HCT116 (cell line): ENCODE measurements at regions not wholly inside any gene's neighbourhood (a gene's known extent, or its start where the extent isn't known, plus 50 kb on each side); places are given as distances from the start of the nearest gene placed in this dataset.

Experiments used
- ATAC-seq: fragments of 200-7000 bp; cut with Tn5 transposase; 2 replicates; pipeline ENCODE4 v1.9.1; 2020; ENCODE audit warnings: mild to moderate bottlenecking, moderate library complexity
- BruUV-seq: library from RNA; stranded (reverse); fragments of 400-500 nt; replicated peaks from 2 replicates; lab custom pipeline; 2021; lab: Mats Ljungman, UMichigan
- CTCF ChIA-PET: fragments of 300-600 bp; sonication (Branson Sonifier 250); formaldehyde crosslinking; loops from one replicate; lab custom pipeline; 2021; ENCODE audit warnings: antibody characterized with exemption; lab: Charles Lee
- POLR2A ChIA-PET: fragments of 300-600, 350-600 bp; sonication (Branson Sonifier 250); formaldehyde crosslinking; loops from one replicate; lab custom pipeline; 2021; ENCODE audit warnings: antibody characterized with exemption; lab: Charles Lee
- RAD21 ChIA-PET, 2 experiments: fragments of 300-600 bp; sonication (Branson Sonifier 250); formaldehyde crosslinking; loops; one replicate each; lab custom pipeline; 2023; ENCODE audit warnings: low total read pairs in 2 of 2; ENCODE audit not compliant: uncharacterized antibody in 2 of 2, unreplicated experiment in 2 of 2, low non-redundant PET in 1 of 2; lab: Charles Lee
- DNase-seq: peaks from one replicate; pipeline ENCODE4 v3.0.0-alpha.2; 2010; ENCODE audit warnings: low read depth, low spot score
- H2AFZ ChIP-seq: fragments of 200-600 bp; shearing (Covaris generic), sonication (generic); 2 replicates; pipeline ENCODE4 v1.6.1; 2017; ENCODE audit warnings: low read depth, mixed run types, mixed read lengths, antibody characterized with exemption, low read length; ENCODE audit not compliant: poor library complexity, severe bottlenecking
- H3K27ac ChIP-seq: 2 replicates; pipeline ENCODE4 v1.5.1; 2012; ENCODE audit warnings: low read depth, low read length
- H3K27me3 ChIP-seq: fragments of 200-600 bp; sonication (generic); 2 replicates; pipeline ENCODE4 v1.6.1; 2016; ENCODE audit warnings: mixed run types, low read length, mixed read lengths; ENCODE audit not compliant: insufficient read depth
- H3K36me3 ChIP-seq, 2 experiments: fragments of 200-500 bp in 1 of 2; fragments of 200-600 bp in 1 of 2; sonication (Bioruptor generic) in 1 of 2; sonication (generic) in 1 of 2; 2 replicates each; pipeline versions ENCODE4 v1.5.1 to v1.6.1; 2014 to 2016; ENCODE audit warnings: low read length in 2 of 2, inconsistent platforms in 1 of 2, mixed read lengths in 1 of 2, mixed run types in 1 of 2; ENCODE audit not compliant: insufficient read depth in 2 of 2, control insufficient read depth in 1 of 2
- H3K4me1 ChIP-seq, 2 experiments: fragments of 200-600 bp in 1 of 2; sonication (generic) in 1 of 2; 2 replicates each; pipeline versions ENCODE4 v1.5.1 to v1.6.1; 2012 to 2017; ENCODE audit warnings: low read length in 2 of 2, inconsistent platforms in 1 of 2, mild to moderate bottlenecking in 1 of 2, mixed read lengths in 1 of 2, mixed run types in 1 of 2, moderate library complexity in 1 of 2; ENCODE audit not compliant: insufficient read depth in 2 of 2, control insufficient read depth in 1 of 2
- H3K4me2 ChIP-seq: fragments of 200-600 bp; sonication (generic); 2 replicates; pipeline ENCODE4 v1.6.1; 2017; ENCODE audit warnings: mixed run types, low read length, mixed read lengths
- H3K4me3 ChIP-seq, 2 experiments: fragments of 200-600 bp in 1 of 2; sonication (generic) in 1 of 2; replicated peaks in 1 of 2; 2 replicates each; pipeline ENCODE4 v1.5.1; 2011 to 2016; ENCODE audit warnings: low read length in 2 of 2, control low read depth in 1 of 2, low read depth in 1 of 2, mild to moderate bottlenecking in 1 of 2, mixed read lengths in 1 of 2, mixed run types in 1 of 2
- H3K79me2 ChIP-seq: fragments of 200-600 bp; sonication (generic); 2 replicates; pipeline ENCODE4 v1.6.1; 2017; ENCODE audit warnings: mild to moderate bottlenecking, mixed run types, low read length, moderate library complexity, mixed read lengths; ENCODE audit not compliant: insufficient read depth
- H3K9ac ChIP-seq: fragments of 200-600 bp; sonication (generic); 2 replicates; pipeline ENCODE4 v1.6.1; 2016; ENCODE audit warnings: low read length, mixed read lengths
- H3K9me2 ChIP-seq: fragments of 200-600 bp; sonication (generic), shearing (Covaris generic); 2 replicates; pipeline ENCODE4 v1.6.1; 2017; ENCODE audit warnings: mixed run types, mild to moderate bottlenecking, moderate library complexity; ENCODE audit not compliant: insufficient read depth
- H3K9me3 ChIP-seq, 2 experiments: fragments of 200-500 bp in 1 of 2; fragments of 200-600 bp in 1 of 2; sonication (Bioruptor generic) in 1 of 2; sonication (generic) in 1 of 2; 2 replicates each; pipeline ENCODE4 v1.6.1; 2014 to 2017; ENCODE audit warnings: low read length in 2 of 2, mixed read lengths in 2 of 2, inconsistent platforms in 1 of 2, low read depth in 1 of 2, mild to moderate bottlenecking in 1 of 2, mixed run types in 1 of 2, moderate library complexity in 1 of 2; ENCODE audit not compliant: control insufficient read depth in 1 of 2, insufficient read depth in 1 of 2
- H4K20me1 ChIP-seq: fragments of 200-600 bp; sonication (generic), shearing (Covaris generic); 2 replicates; pipeline ENCODE4 v1.6.1; 2017; ENCODE audit warnings: mixed run types, mild to moderate bottlenecking, moderate library complexity; ENCODE audit not compliant: insufficient read depth
- CTCF ChIP-seq, 3 experiments: fragments of 200-600 bp in 1 of 3; sonication (generic) in 1 of 3; IDR thresholded peaks in 2 of 3; conservative IDR thresholded peaks in 1 of 3; 2 replicates each; pipeline ENCODE4 v1.5.1; 2012 to 2017; ENCODE audit warnings: low read depth in 2 of 3, low read length in 2 of 3, antibody characterized with exemption in 1 of 3, borderline replicate concordance in 1 of 3, control low read depth in 1 of 3, mild to moderate bottlenecking in 1 of 3, mixed read lengths in 1 of 3, mixed run types in 1 of 3, moderate library complexity in 1 of 3; ENCODE audit not compliant: insufficient read depth in 1 of 3
- EGR1 ChIP-seq: IDR thresholded peaks from 2 replicates; pipeline ENCODE4 v1.6.1; 2012; ENCODE audit warnings: low read depth
- ELF1 ChIP-seq: IDR thresholded peaks from 2 replicates; pipeline ENCODE4 v1.6.1; 2012; ENCODE audit warnings: low read depth, borderline replicate concordance
- FOSL1 ChIP-seq: IDR thresholded peaks from 2 replicates; pipeline ENCODE4 v1.6.1; 2012; ENCODE audit warnings: low read depth
- JUND ChIP-seq: IDR thresholded peaks from 2 replicates; pipeline ENCODE4 v1.6.1; 2012
- MAX ChIP-seq: IDR thresholded peaks from 2 replicates; pipeline ENCODE4 v1.6.1; 2012
- POLR2A ChIP-seq: IDR thresholded peaks from 2 replicates; pipeline ENCODE4 v1.7.0; 2011; ENCODE audit warnings: borderline replicate concordance; ENCODE audit not compliant: insufficient read depth, insufficient read length; ENCODE audit errors: extremely low read depth
- RAD21 ChIP-seq: IDR thresholded peaks from 2 replicates; pipeline ENCODE4 v1.6.1; 2012; ENCODE audit warnings: low read depth, mild to moderate bottlenecking
- SIN3A ChIP-seq: IDR thresholded peaks from 2 replicates; pipeline ENCODE4 v1.6.1; 2012; ENCODE audit warnings: low read depth
- TCF7L2 ChIP-seq: IDR thresholded peaks from 2 replicates; pipeline ENCODE4 v1.7.0; 2011; ENCODE audit warnings: borderline replicate concordance, inconsistent platforms; ENCODE audit not compliant: insufficient read depth, insufficient read length; ENCODE audit errors: extremely low read depth
- YY1 ChIP-seq: IDR thresholded peaks from 2 replicates; pipeline ENCODE4 v1.6.1; 2011; ENCODE audit warnings: low read length, low read depth, moderate library complexity, mild to moderate bottlenecking; ENCODE audit not compliant: insufficient replicate concordance; ENCODE audit errors: extremely low read depth
- ZFX ChIP-seq: fragments of 450-650 bp; IDR thresholded peaks from 2 replicates; pipeline ENCODE4 v1.6.1; 2017
- ZNF274 ChIP-seq: fragments of 200-500 bp; sonication (Bioruptor generic); IDR thresholded peaks from 2 replicates; pipeline ENCODE4 v1.6.1; 2014; ENCODE audit warnings: mild to moderate bottlenecking, low read depth, low read length, inconsistent platforms
- intact Hi-C: fragments of 100-400 bp; cut with micrococcal nuclease; formaldehyde crosslinking; loops from 2 replicates; pipeline ENCODE4 v1.10.0; 2022

- H3K27ac ChIP-seq, result no peak overlapping the region
- no peaks in the 10 kb centered on the region for H3K79me2 ChIP-seq
- no peaks in the 10 kb centered on the region for H4K20me1 ChIP-seq
- DNase-seq (no peak), ATAC-seq (peak; percentile 74)
- H3K4me1 ChIP-seq, result no peaks in the 10 kb centered on the region
- intact Hi-C loops, result loop anchor here (1.0 to 2.0 kb wide), 2 partner anchors 463 to 494 kb away; no protein-coding TSS in a partner anchor
- H2AFZ ChIP-seq, result no peak overlapping the region
- no peaks in the 10 kb centered on the region for H3K9me2 ChIP-seq
- CTCF ChIA-PET, result interaction anchor here (2.2 kb wide), 1 partner anchor 494 kb away, joined by 12 read pairs; no protein-coding TSS in a partner anchor
- no peak overlapping the region for H3K4me2 ChIP-seq
- no peaks in the 10 kb centered on the region for H3K36me3 ChIP-seq
- POLR2A ChIA-PET, result no interaction called here
- H3K4me3 ChIP-seq, result no peak overlapping the region
- TF ChIP-seq EGR1 (no peak), ZNF274 (no peak), RAD21 (peak; percentile 73), CTCF (IDR thresholded peaks at IDR 0.05 in 2 of 3, conservative IDR thresholded peaks at IDR 0.05 in 1 of 3; ENCODE audit: borderline replicate concordance in 1 of 3, insufficient read depth in 1 of 3, low read depth in 2 of 3, low read length in 2 of 3) (peak; percentile 24 to 42 (median 36); a peak in 4 of 6 replicates)
- H3K9ac ChIP-seq, result no peak overlapping the region
- no peaks in the 10 kb centered on the region for H3K27me3 ChIP-seq
- H3K9me3 ChIP-seq, result 0 out of 4 replicates have a peak, but pooled peaks cover 0 to 3% of the 10 kb centered on the region in 2 experiments
- no TSS peak for BruUV-seq
- RAD21 ChIA-PET, result interaction anchor here (0.6 to 1.0 kb wide), 2 partner anchors 488 to 494 kb away, joined by 3 to 4 read pairs; no protein-coding TSS in a partner anchor
Measured at GRCh38 chr6:90434094-90434493, 137.5 kb upstream of the BACH2 start.

- Histone ChIP-seq H3K9ac (no peak overlapping the region), H3K4me1 (no peaks in the 10 kb centered on the region), H3K36me3 (no peaks in the 10 kb centered on the region), H3K9me2 (no peaks in the 10 kb centered on the region), H2AFZ (no peak overlapping the region), H4K20me1 (no peaks in the 10 kb centered on the region), H3K79me2 (no peaks in the 10 kb centered on the region), H3K27ac (no peak overlapping the region), H3K9me3 (0 out of 4 replicates have a peak, but pooled peaks cover 0 to 3% of the 10 kb centered on the region in 2 experiments), H3K4me3 (no peak overlapping the region), H3K27me3 (no peaks in the 10 kb centered on the region)
- BruUV-seq, result no TSS peak
- RAD21 ChIA-PET, result interaction anchor here in 1 of 2 experiments (1.0 kb wide), 1 partner anchor 493 kb away, joined by 4 read pairs; no protein-coding TSS in a partner anchor
- CTCF ChIA-PET, result interaction anchor here (2.2 kb wide), 1 partner anchor 492 kb away, joined by 12 read pairs; no protein-coding TSS in a partner anchor
- DNase-seq (no peak), ATAC-seq (no peak)
- POLR2A ChIA-PET, result no interaction called here
- TF ChIP-seq SIN3A (no peak), POLR2A (no peak), JUND (no peak), TCF7L2 (no peak), ZFX (no peak), MAX (no peak), ZNF274 (no peak), FOSL1 (no peak), YY1 (no peak), RAD21 (no peak), ELF1 (no peak)
- TF ChIP-seq, all 23 proteins: peak for 0
- no peak overlapping the region for H3K4me2 ChIP-seq
- intact Hi-C loops, result no loop called here
Measured at GRCh38 chr6:90432937-90433336, 136.3 kb upstream of the BACH2 start.
